ENCODE measurements at regions not wholly inside any gene's neighbourhood (a gene's known extent, or its start where the extent isn't known, plus 50 kb on each side); places are given as distances from the start of the nearest gene placed in this dataset.

- H3K27me3 ChIP-seq (ENCODE audit: control insufficient read depth, insufficient read depth, low read length), result no peaks in the 10 kb centered on the region
- no peak for TF ChIP-seq CTCF (IDR thresholded peaks at IDR 0.05; ENCODE audit: insufficient read depth, low read depth, low read length)
- POLR2A ChIA-PET, result no interaction called here
- H3K36me3 ChIP-seq (ENCODE audit: control insufficient read depth, insufficient read depth, low read length), result no peaks in the 10 kb centered on the region
- H3K4me3 ChIP-seq (ENCODE audit: low read depth, low read length), result no peak overlapping the region
- no peak for DNase-seq (ENCODE audit: low read depth)
- CTCF ChIA-PET, result no interaction called here
Observed at GRCh38 chr2:139495851-139496250, 715.7 kb upstream of the NXPH2 start.

GRCh38 chr2:139492131-139492680 lies 712.0 kb upstream of the NXPH2 start:
- no peak for DNase-seq (ENCODE audit: low read depth)
- ChIA-PET CTCF (no interaction called here), POLR2A (no interaction called here)
- H3K36me3 ChIP-seq (ENCODE audit: control insufficient read depth, insufficient read depth, low read length), result no peaks in the 10 kb centered on the region
- H3K4me3 ChIP-seq (ENCODE audit: low read depth, low read length), result no peak overlapping the region
- H3K27me3 ChIP-seq (ENCODE audit: control insufficient read depth, insufficient read depth, low read length), result no peaks in the 10 kb centered on the region
- TF ChIP-seq CTCF (IDR thresholded peaks at IDR 0.05; ENCODE audit: insufficient read depth, low read depth, low read length), result no peak

GRCh38 chr2:139480161-139480650 lies 700.0 kb upstream of the NXPH2 start:
- Histone ChIP-seq H3K4me3 (ENCODE audit: low read depth, low read length) (no peak overlapping the region), H3K27me3 (ENCODE audit: control insufficient read depth, insufficient read depth, low read length) (no peaks in the 10 kb centered on the region), H3K36me3 (ENCODE audit: control insufficient read depth, insufficient read depth, low read length) (no peaks in the 10 kb centered on the region)
- CTCF ChIA-PET, result no interaction called here
- no peak for TF ChIP-seq CTCF (IDR thresholded peaks at IDR 0.05; ENCODE audit: insufficient read depth, low read depth, low read length)
- POLR2A ChIA-PET, result no interaction called here
- DNase-seq (ENCODE audit: low read depth), result no peak

- no peaks in the 10 kb centered on the region for H3K36me3 ChIP-seq (ENCODE audit: control insufficient read depth, insufficient read depth, low read length)
- ChIA-PET POLR2A (no interaction called here), CTCF (no interaction called here)
- H3K4me3 ChIP-seq (ENCODE audit: low read depth, low read length), result no peak overlapping the region
- no peak for TF ChIP-seq CTCF (IDR thresholded peaks at IDR 0.05; ENCODE audit: insufficient read depth, low read depth, low read length)
- DNase-seq (ENCODE audit: low read depth), result no peak
- H3K27me3 ChIP-seq (ENCODE audit: control insufficient read depth, insufficient read depth, low read length), result no peaks in the 10 kb centered on the region
Observed at GRCh38 chr2:139478165-139478914, 698.1 kb upstream of the NXPH2 start.

GRCh38 chr2:139477618-139478017 lies 697.4 kb upstream of the NXPH2 start:
- no peak for TF ChIP-seq CTCF (IDR thresholded peaks at IDR 0.05; ENCODE audit: insufficient read depth, low read depth, low read length)
- Histone ChIP-seq H3K27me3 (ENCODE audit: control insufficient read depth, insufficient read depth, low read length) (no peaks in the 10 kb centered on the region), H3K4me3 (ENCODE audit: low read depth, low read length) (no peak overlapping the region), H3K36me3 (ENCODE audit: control insufficient read depth, insufficient read depth, low read length) (no peaks in the 10 kb centered on the region)
- DNase-seq (ENCODE audit: low read depth), result no peak
- CTCF ChIA-PET, result no interaction called here
- POLR2A ChIA-PET, result no interaction called here

Data from BJ (cell line).